ENCODE measurements at regions not wholly inside any gene's neighbourhood (a gene's known extent, or its start where the extent isn't known, plus 50 kb on each side); places are given as distances from the start of the nearest gene placed in this dataset.
"Not testable (repeated sequence)": the region's sequence is repeated elsewhere in the genome, so short reads cannot be mapped to it uniquely, and the experiment has no call there.

- H3K27ac ChIP-seq, result no peak overlapping the region
- no peaks in the 10 kb centered on the region for H3K36me3 ChIP-seq (ENCODE audit: low read depth)
- intact Hi-C loops (cut with micrococcal nuclease; ENCODE audit: unreplicated experiment), result no loop called here
- BruUV-seq (replicated peaks), result no TSS peak
- H3K4me3 ChIP-seq, result no peak overlapping the region
- ChIA-PET POLR2A (ENCODE audit: unreplicated experiment) (no interaction called here), CTCF (no interaction called here)
- no peaks in the 10 kb centered on the region for H3F3A ChIP-seq (ENCODE audit: insufficient read depth, low read depth)
- no peaks in the 10 kb centered on the region for H3K9me3 ChIP-seq (ENCODE audit: insufficient read depth, low read depth)
- no peak for TF ChIP-seq EZH2 (IDR thresholded peaks at IDR 0.05; ENCODE audit: low read depth)
- no peak for TF ChIP-seq CTCF (conservative IDR thresholded peaks at IDR 0.05)
- H2AFZ ChIP-seq, result no peak overlapping the region
- no peaks in the 10 kb centered on the region for H3K27me3 ChIP-seq (ENCODE audit: insufficient read depth, low read depth)
- H3K9me2 ChIP-seq (ENCODE audit: insufficient read depth), result no peaks in the 10 kb centered on the region
- no peaks in the 10 kb centered on the region for H3K79me2 ChIP-seq (ENCODE audit: low read depth)
- H3K4me2 ChIP-seq, result no peak overlapping the region
- DNase-seq, result no peak
- no peaks in the 10 kb centered on the region for H3K4me1 ChIP-seq (replicated peaks; ENCODE audit: insufficient read depth)
- no peaks in the 10 kb centered on the region for H4K20me1 ChIP-seq (ENCODE audit: insufficient read depth)
Measured at GRCh38 chr11:10952872-10953271, 95.0 kb upstream of the ZBED5 start.

- BruUV-seq (replicated peaks); H3K4me2 ChIP-seq; H3K36me3 ChIP-seq (ENCODE audit: low read depth); H3K4me3 ChIP-seq; H3F3A ChIP-seq (ENCODE audit: insufficient read depth, low read depth); H3K9me2 ChIP-seq (ENCODE audit: insufficient read depth); H3K27me3 ChIP-seq (ENCODE audit: insufficient read depth, low read depth); CTCF ChIA-PET; H2AFZ ChIP-seq; H3K27ac ChIP-seq; DNase-seq; H4K20me1 ChIP-seq (ENCODE audit: insufficient read depth); H3K79me2 ChIP-seq (ENCODE audit: low read depth); H3K4me1 ChIP-seq (replicated peaks; ENCODE audit: insufficient read depth); intact Hi-C loops (cut with micrococcal nuclease; ENCODE audit: unreplicated experiment); POLR2A ChIA-PET (ENCODE audit: unreplicated experiment); H3K9me3 ChIP-seq (ENCODE audit: insufficient read depth, low read depth): not testable (repeated sequence)
Measured at GRCh38 chr11:10947935-10948334, 90.1 kb upstream of the ZBED5 start.

DNA sequence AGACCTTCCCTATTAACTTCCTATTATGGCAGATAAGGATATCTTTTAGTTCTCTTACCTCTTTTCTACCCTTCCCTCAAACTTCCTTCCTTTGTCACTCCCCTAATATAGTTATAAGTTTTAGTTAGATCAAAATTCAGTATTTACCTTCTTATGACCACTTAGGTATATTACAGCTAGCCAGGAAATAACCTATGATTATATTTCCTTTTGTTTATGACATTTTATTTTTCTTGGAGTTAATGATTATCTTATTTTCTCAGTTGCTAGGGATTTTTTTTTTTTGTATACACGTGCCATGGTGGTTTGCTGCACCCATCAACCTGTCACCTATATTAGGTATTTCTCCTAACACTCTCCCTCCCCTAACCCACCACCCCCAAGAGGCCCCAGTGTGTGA lies 88.2 kb upstream of the ZBED5 start:
- Histone ChIP-seq H2AFZ (no peak overlapping the region), H3F3A (ENCODE audit: insufficient read depth, low read depth) (no peaks in the 10 kb centered on the region), H3K27ac (no peak overlapping the region), H3K4me3 (no peak overlapping the region), H3K4me2 (no peak overlapping the region), H4K20me1 (ENCODE audit: insufficient read depth) (no peaks in the 10 kb centered on the region), H3K79me2 (ENCODE audit: low read depth) (no peaks in the 10 kb centered on the region), H3K36me3 (ENCODE audit: low read depth) (no peaks in the 10 kb centered on the region), H3K9me3 (ENCODE audit: insufficient read depth, low read depth) (no peaks in the 10 kb centered on the region), H3K9me2 (ENCODE audit: insufficient read depth) (no peaks in the 10 kb centered on the region), H3K27me3 (ENCODE audit: insufficient read depth, low read depth) (no peaks in the 10 kb centered on the region), H3K4me1 (replicated peaks; ENCODE audit: insufficient read depth) (no peaks in the 10 kb centered on the region)
- TF ChIP-seq CTCF (conservative IDR thresholded peaks at IDR 0.05), result no peak
- no peak for TF ChIP-seq EZH2 (IDR thresholded peaks at IDR 0.05; ENCODE audit: low read depth)
- DNase-seq, result no peak
- CTCF ChIA-PET, result no interaction called here
- no TSS peak for BruUV-seq (replicated peaks)
- intact Hi-C loops (cut with micrococcal nuclease; ENCODE audit: unreplicated experiment), result no loop called here
- POLR2A ChIA-PET (ENCODE audit: unreplicated experiment), result no interaction called here

DNA sequence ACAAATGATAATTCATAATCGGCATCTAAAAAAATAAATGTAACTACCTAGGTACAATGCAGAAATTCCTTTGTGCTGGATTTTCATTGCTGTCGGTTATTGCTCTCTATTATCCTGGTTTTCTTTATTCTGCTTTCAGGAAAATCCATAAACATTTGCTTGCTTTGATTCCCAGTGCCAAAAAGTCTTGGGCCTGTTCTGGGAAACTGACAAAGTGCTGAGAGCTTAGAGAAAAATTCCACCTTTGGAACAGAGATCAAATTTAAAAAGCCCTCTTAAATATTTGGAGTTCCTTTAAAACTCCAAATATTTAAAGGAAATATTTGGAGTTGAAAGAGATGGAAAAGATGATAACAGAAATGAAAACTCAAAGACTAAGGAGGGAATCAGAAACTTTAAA lies 87.3 kb upstream of the ZBED5 start:
- DNase-seq, result no peak
- Histone ChIP-seq H3K4me1 (replicated peaks; ENCODE audit: insufficient read depth) (no peaks in the 10 kb centered on the region), H3K36me3 (ENCODE audit: low read depth) (no peaks in the 10 kb centered on the region), H3K9me2 (ENCODE audit: insufficient read depth) (no peaks in the 10 kb centered on the region), H4K20me1 (ENCODE audit: insufficient read depth) (no peaks in the 10 kb centered on the region), H3K27me3 (ENCODE audit: insufficient read depth, low read depth) (no peaks in the 10 kb centered on the region), H2AFZ (no peak overlapping the region), H3F3A (ENCODE audit: insufficient read depth, low read depth) (no peaks in the 10 kb centered on the region), H3K79me2 (ENCODE audit: low read depth) (no peaks in the 10 kb centered on the region), H3K4me3 (no peak overlapping the region), H3K9me3 (ENCODE audit: insufficient read depth, low read depth) (no peaks in the 10 kb centered on the region), H3K4me2 (no peak overlapping the region), H3K27ac (no peak overlapping the region)
- CTCF ChIA-PET, result no interaction called here
- POLR2A ChIA-PET (ENCODE audit: unreplicated experiment), result no interaction called here
- TF ChIP-seq EZH2 (IDR thresholded peaks at IDR 0.05; ENCODE audit: low read depth) (no peak), CTCF (conservative IDR thresholded peaks at IDR 0.05) (no peak)
- no TSS peak for BruUV-seq (replicated peaks)
- intact Hi-C loops (cut with micrococcal nuclease; ENCODE audit: unreplicated experiment), result no loop called here
